Retinal pigment epithelial cell (primary cell): ENCODE measurements at regions not wholly inside any gene's neighbourhood (a gene's known extent, or its start where the extent isn't known, plus 50 kb on each side); places are given as distances from the start of the nearest gene placed in this dataset.

Experiments used
- DNase-seq: peaks from one replicate; pipeline ENCODE4 v3.0.0-alpha.2; 2010; ENCODE audit warnings: low read depth
- H3K4me3 ChIP-seq: 2 replicates; pipeline ENCODE4 v1.5.1; 2011; ENCODE audit warnings: mild to moderate bottlenecking, low read length, control low read depth, moderate library complexity
- TF ChIP-seq, protein P1 (sequence below): conservative IDR thresholded peaks from 2 replicates; pipeline ENCODE4 v1.5.1; 2011; ENCODE audit warnings: low read depth, low read length, control low read depth, inconsistent platforms

DNA sequence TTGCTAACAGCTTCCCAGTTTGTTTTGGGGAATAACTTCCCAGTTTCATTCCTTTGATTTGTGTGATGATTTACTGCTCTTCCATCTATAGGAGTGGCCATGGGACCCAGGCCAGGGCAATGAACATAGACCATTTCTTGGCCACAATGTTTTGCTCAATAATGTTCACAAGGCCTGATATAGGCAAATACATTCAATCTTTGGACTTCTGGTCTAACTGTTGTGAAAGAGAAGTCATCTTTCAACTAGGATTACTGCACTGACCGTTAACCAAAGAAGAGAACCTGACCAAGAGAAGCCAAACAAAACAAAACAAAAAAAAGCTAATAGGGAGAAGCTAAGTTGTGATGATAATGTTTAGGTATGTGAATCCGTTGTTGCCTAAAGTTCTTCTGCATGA lies 221.8 kb upstream of the SUCLG2 start:
- H3K4me3 ChIP-seq = no peak overlapping the region
- DNase-seq = no peak
- TF ChIP-seq, protein P1, sequence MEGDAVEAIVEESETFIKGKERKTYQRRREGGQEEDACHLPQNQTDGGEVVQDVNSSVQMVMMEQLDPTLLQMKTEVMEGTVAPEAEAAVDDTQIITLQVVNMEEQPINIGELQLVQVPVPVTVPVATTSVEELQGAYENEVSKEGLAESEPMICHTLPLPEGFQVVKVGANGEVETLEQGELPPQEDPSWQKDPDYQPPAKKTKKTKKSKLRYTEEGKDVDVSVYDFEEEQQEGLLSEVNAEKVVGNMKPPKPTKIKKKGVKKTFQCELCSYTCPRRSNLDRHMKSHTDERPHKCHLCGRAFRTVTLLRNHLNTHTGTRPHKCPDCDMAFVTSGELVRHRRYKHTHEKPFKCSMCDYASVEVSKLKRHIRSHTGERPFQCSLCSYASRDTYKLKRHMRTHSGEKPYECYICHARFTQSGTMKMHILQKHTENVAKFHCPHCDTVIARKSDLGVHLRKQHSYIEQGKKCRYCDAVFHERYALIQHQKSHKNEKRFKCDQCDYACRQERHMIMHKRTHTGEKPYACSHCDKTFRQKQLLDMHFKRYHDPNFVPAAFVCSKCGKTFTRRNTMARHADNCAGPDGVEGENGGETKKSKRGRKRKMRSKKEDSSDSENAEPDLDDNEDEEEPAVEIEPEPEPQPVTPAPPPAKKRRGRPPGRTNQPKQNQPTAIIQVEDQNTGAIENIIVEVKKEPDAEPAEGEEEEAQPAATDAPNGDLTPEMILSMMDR = no peak

DNA sequence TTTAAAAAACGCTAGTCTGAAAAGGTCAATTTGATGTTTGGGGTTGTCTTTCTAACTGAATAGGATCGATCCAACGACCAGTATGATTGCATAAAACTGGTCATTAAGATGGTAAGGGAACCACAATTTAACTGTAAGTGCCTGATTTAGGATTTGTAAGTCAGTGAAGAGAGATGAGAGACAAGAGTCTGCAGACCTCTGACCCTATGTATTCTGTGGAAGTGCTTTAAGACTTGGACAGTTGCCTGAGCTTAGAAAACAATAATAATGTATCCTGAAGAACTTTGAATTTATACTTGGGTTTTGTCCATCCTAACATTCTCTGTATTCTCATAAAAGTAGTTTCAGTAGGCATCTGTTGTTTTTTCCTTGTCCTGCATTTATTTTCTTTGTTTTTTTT lies 221.4 kb upstream of the SUCLG2 start:
- no peak overlapping the region for H3K4me3 ChIP-seq
- DNase-seq = no peak
- TF ChIP-seq, protein P1 = no peak

DNA sequence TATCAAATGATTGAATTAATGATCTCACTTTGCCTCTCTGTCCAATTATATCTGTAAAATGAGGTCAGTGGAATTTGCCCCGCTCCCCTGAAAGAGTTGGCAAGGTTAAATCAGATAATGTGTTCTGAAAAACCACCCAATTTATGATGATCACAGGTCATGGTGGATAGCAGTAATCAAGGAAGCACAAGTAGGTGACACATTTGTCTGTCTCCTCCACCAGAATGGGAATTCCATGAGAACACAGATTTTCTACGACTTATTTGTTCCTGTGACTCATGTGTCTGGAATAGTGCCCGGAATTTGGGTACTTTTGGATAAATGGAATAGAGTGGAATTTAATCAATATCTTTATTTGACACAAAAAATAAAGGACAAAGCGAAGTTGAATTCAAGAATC lies 220.9 kb upstream of the SUCLG2 start:
- DNase-seq = no peak
- TF ChIP-seq, protein P1 = no peak

DNA sequence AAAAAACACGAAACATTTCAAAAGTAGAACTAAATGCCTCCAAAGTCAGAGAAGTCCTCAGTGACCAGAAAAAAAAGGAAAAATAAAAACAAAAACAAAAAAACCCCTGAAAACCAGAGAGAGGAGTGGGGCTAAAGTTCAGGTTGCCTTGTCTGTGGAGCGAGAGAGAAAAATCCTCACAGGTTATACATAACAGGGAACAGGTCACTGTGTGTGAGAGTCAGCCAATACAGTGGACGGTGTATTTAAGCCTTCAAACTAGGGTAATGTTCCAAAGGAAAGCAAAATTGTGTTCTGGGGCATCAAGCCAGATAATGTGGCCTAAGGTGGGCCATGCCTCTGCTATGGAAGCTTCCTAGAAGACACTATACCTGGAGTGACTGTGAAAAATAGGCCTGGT lies 216.1 kb upstream of the SUCLG2 start:
- TF ChIP-seq, protein P1 = no peak
- no peak for DNase-seq
- H3K4me3 ChIP-seq = no peak overlapping the region

More for the DNA sequence above, 220.9 kb upstream of the SUCLG2 start:
- no peak overlapping the region for H3K4me3 ChIP-seq

DNA sequence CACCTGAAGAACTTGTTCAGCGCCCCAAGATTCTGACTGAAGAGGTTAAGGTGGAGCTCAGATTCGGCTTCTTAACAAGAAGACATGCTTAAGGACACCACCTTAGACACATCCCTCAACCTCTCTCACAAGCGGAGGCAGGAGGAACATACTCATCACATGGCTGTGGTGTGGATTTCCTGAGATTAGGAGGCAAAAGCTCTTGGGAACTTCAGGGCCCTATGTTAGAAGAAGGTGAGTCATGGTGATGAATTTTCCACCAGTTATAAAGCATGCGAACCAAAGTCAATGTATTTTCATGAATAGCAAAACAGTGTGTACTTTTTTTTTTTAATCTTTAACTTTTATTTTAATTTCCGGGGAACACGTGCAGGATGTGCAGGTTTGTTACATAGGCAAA lies 212.2 kb upstream of the SUCLG2 start:
- no peak for DNase-seq
- no peak overlapping the region for H3K4me3 ChIP-seq
- TF ChIP-seq, protein P1 = no peak

DNA sequence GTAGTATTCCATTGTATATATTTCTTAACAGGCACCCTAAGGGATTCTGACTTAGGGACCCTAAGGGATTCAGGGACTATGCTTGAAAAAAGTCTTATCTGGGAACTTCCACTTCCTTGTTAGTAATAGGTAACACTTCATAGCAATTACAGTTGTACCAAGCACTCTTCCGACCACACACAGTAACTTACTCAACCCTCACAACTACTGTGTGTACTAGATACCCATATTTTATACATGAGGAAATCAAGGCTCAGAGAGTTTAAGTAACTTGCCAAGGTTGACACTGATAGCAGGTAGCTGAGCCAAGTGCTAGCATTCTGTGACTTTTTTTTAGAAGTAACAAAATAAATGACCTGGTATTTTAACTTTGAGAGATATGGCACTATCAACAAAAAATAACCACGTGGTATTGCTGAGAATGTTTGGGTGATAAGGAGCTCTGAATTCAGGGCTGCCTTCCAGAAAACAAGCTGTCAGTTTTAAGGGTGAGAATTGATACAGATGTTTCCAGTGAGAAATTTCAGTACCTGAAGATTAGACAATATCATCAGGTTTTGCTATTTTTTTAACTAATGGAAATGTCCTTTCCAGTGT lies 210.3 kb upstream of the SUCLG2 start:
- DNase-seq = no peak
- H3K4me3 ChIP-seq = no peak overlapping the region
- TF ChIP-seq, protein P1 = no peak

DNA sequence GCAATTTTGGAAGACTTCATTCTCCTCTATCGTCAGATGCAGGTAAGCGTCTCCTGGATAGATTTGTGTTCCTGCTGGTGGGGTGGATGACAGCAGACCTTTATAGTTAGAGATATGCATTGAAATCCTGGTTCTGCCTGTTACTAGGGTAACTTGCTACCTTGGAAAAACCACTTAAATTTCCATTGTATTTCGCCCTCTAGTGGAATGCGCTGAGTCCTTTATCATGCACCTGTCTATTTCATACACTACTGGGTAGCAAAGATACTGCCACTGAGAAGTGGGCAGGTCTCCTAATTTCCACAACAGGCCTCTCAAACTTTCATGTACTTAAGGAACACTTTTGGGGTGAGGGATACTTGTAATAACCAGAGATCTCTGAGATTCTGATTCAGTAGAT lies 209.5 kb upstream of the SUCLG2 start:
- no peak for DNase-seq
- TF ChIP-seq, protein P1 = peak; percentile 47
- no peak overlapping the region for H3K4me3 ChIP-seq
